Common myeloid progenitor, CD34-positive (primary cell): ENCODE measurements at regions not wholly inside any gene's neighbourhood (a gene's known extent, or its start where the extent isn't known, plus 50 kb on each side); places are given as distances from the start of the nearest gene placed in this dataset.
A peak's percentile ranks its signal among the peaks of the same experiment; 100 is the strongest.

ENCODE experiments used
- CTCF ChIA-PET: fragments of 350-600 bp; sonication (Branson Sonifier 250); formaldehyde crosslinking; loops from one replicate; lab custom pipeline; 2021; ENCODE audit warnings: antibody characterized with exemption; lab: Charles Lee
- POLR2A ChIA-PET: fragments of 350-600 bp; sonication (Branson Sonifier 250); formaldehyde crosslinking; loops from one replicate; lab custom pipeline; 2021; ENCODE audit warnings: antibody characterized with exemption; lab: Charles Lee
- DNase-seq, 3 donors: peaks; one replicate each; pipeline versions ENCODE4 v3.0.0 to v3.0.0-alpha.2; 2013
- H3K27ac ChIP-seq, 2 experiments: 1 replicate in 1 of 2; 2 replicates in 1 of 2; pipeline ENCODE4 v1.7.0; 2013; ENCODE audit warnings: inconsistent platforms in 2 of 2, low read length in 2 of 2, mild to moderate bottlenecking in 2 of 2, low read depth in 1 of 2, moderate library complexity in 1 of 2; ENCODE audit not compliant: severe bottlenecking in 2 of 2, insufficient read depth in 1 of 2, poor library complexity in 1 of 2
- H3K27me3 ChIP-seq, 5 experiments: replicated peaks in 2 of 5; 1 replicate in 3 of 5; 2 replicates in 2 of 5; pipeline versions ENCODE4 v1.6.1 to v1.7.0; 2013; ENCODE audit warnings: low read length in 4 of 5, mild to moderate bottlenecking in 2 of 5, moderate library complexity in 2 of 5, inconsistent platforms in 1 of 5; ENCODE audit not compliant: insufficient read depth in 5 of 5, control insufficient read depth in 4 of 5
- H3K36me3 ChIP-seq, 4 experiments: 1 replicate in 2 of 4; 2 replicates in 2 of 4; pipeline versions ENCODE4 v1.6.1 to v1.7.0; 2013; ENCODE audit warnings: low read length in 3 of 4, control low read depth in 1 of 4, mild to moderate bottlenecking in 1 of 4; ENCODE audit not compliant: control insufficient read depth in 4 of 4, insufficient read depth in 4 of 4
- H3K4me1 ChIP-seq, 4 experiments: 1 replicate in 3 of 4; 2 replicates in 1 of 4; pipeline versions ENCODE4 v1.6.1 to v1.7.1; 2013; ENCODE audit warnings: low read length in 3 of 4, mild to moderate bottlenecking in 3 of 4, control low read depth in 1 of 4, inconsistent platforms in 1 of 4, moderate library complexity in 1 of 4; ENCODE audit not compliant: control insufficient read depth in 4 of 4, insufficient read depth in 4 of 4; ENCODE audit errors: control extremely low read depth in 1 of 4
- H3K4me3 ChIP-seq, 7 experiments: 1 replicate in 4 of 7; 2 replicates in 3 of 7; pipeline versions ENCODE4 v1.5.1 to v1.7.0; 2013; ENCODE audit warnings: mild to moderate bottlenecking in 7 of 7, low read length in 6 of 7, moderate library complexity in 6 of 7, inconsistent platforms in 2 of 7, low read depth in 2 of 7, control low read depth in 1 of 7; ENCODE audit not compliant: insufficient read depth in 4 of 7, control insufficient read depth in 1 of 7; ENCODE audit errors: extremely low read depth in 1 of 7
- H3K9me3 ChIP-seq, 5 experiments: 1 replicate in 4 of 5; 2 replicates in 1 of 5; pipeline versions ENCODE4 v1.6.1 to v1.7.1; 2013; ENCODE audit warnings: low read length in 4 of 5, mild to moderate bottlenecking in 2 of 5, inconsistent platforms in 1 of 5, low read depth in 1 of 5, moderate library complexity in 1 of 5; ENCODE audit not compliant: control insufficient read depth in 4 of 5, insufficient read depth in 2 of 5; ENCODE audit errors: control extremely low read depth in 1 of 5
- WGBS: methylation state at CpG from one replicate; pipeline ENCODE4 v1.1.5; 2013; ENCODE audit not compliant: insufficient coverage; 5-methylcytosine and 5-hydroxymethylcytosine counted together

- CTCF ChIA-PET, result interaction anchor here (1.2 to 1.7 kb wide), 2 partner anchors 12 to 21 kb away, joined by 3 to 6 read pairs; no protein-coding TSS in a partner anchor
- H3K27me3 ChIP-seq, result no peaks in the 10 kb centered on the region
- POLR2A ChIA-PET, result no interaction called here
- no peaks in the 10 kb centered on the region for H3K9me3 ChIP-seq
- H3K4me3 ChIP-seq, result peak overlapping the region in 3 of 7 experiments; percentile 7 to 59 (median 40)
- H3K27ac ChIP-seq, result no peak overlapping the region
- H3K36me3 ChIP-seq, result no peaks in the 10 kb centered on the region
- H3K4me1 ChIP-seq, result peaks cover 0 to 5% (median 0%) of the 10 kb centered on the region in 4 experiments
- 56% methylated on average over 7 of the region's 9 CpGs for WGBS
- no peak for DNase-seq
These were observed 124.2 kb upstream of the SATB2 start for GRCh38 chr2:199581935-199582360.

- POLR2A ChIA-PET, result no interaction called here
These were observed 123.7 kb upstream of the SATB2 start for GRCh38 chr2:199581408-199581807.

GRCh38 chr2:199575416-199575815 is 117.7 kb upstream of the SATB2 start:
- CTCF ChIA-PET, result no interaction called here
- no peak overlapping the region for H3K27ac ChIP-seq
- H3K27me3 ChIP-seq, result no peaks in the 10 kb centered on the region
- H3K36me3 ChIP-seq, result no peaks in the 10 kb centered on the region
- no peak overlapping the region for H3K4me3 ChIP-seq
- POLR2A ChIA-PET, result no interaction called here
- no peaks in the 10 kb centered on the region for H3K9me3 ChIP-seq
- H3K4me1 ChIP-seq, result no peaks in the 10 kb centered on the region
- no peak for DNase-seq
- WGBS, result no CpG with 5 or more reads among the region's 2 CpGs

More at GRCh38 chr2:199581408-199581807, 123.7 kb upstream of the SATB2 start:
- peak overlapping the region in 1 of 7 experiments; percentile 59 for H3K4me3 ChIP-seq
- H3K4me1 ChIP-seq, result peaks cover 0 to 5% (median 0%) of the 10 kb centered on the region in 4 experiments
- DNase-seq, result no peak
- H3K36me3 ChIP-seq, result no peaks in the 10 kb centered on the region
- no peak overlapping the region for H3K27ac ChIP-seq
- no peaks in the 10 kb centered on the region for H3K27me3 ChIP-seq
- CTCF ChIA-PET, result interaction anchor here (1.2 to 1.7 kb wide), 2 partner anchors 12 to 22 kb away, joined by 3 to 6 read pairs; no protein-coding TSS in a partner anchor
- WGBS, result no CpG with 5 or more reads among the region's 4 CpGs
- H3K9me3 ChIP-seq, result no peaks in the 10 kb centered on the region

- Histone ChIP-seq H3K4me1 (no peaks in the 10 kb centered on the region), H3K36me3 (no peaks in the 10 kb centered on the region), H3K27ac (no peak overlapping the region), H3K4me3 (no peak overlapping the region), H3K9me3 (no peaks in the 10 kb centered on the region), H3K27me3 (no peaks in the 10 kb centered on the region)
- DNase-seq, result no peak
- ChIA-PET POLR2A (no interaction called here), CTCF (no interaction called here)
- WGBS, result no CpG with 5 or more reads among the region's 1 CpG
These were observed 114.8 kb upstream of the SATB2 start for GRCh38 chr2:199572571-199572970.

GRCh38 chr2:199570934-199571333 is 113.2 kb upstream of the SATB2 start:
- WGBS, result no CpG with 5 or more reads among the region's 2 CpGs
- Histone ChIP-seq H3K9me3 (no peaks in the 10 kb centered on the region), H3K4me1 (no peaks in the 10 kb centered on the region), H3K27me3 (no peaks in the 10 kb centered on the region), H3K27ac (no peak overlapping the region), H3K4me3 (no peak overlapping the region), H3K36me3 (no peaks in the 10 kb centered on the region)
- POLR2A ChIA-PET, result no interaction called here
- CTCF ChIA-PET, result no interaction called here
- no peak for DNase-seq

GRCh38 chr2:199569336-199569735 is 111.6 kb upstream of the SATB2 start:
- no peak overlapping the region for H3K27ac ChIP-seq
- no peaks in the 10 kb centered on the region for H3K4me1 ChIP-seq
- WGBS, result no CpG with 5 or more reads among the region's 1 CpG
- H3K27me3 ChIP-seq, result no peaks in the 10 kb centered on the region
- H3K9me3 ChIP-seq, result no peaks in the 10 kb centered on the region
- POLR2A ChIA-PET, result no interaction called here
- CTCF ChIA-PET, result no interaction called here
- H3K36me3 ChIP-seq, result no peaks in the 10 kb centered on the region
- no peak overlapping the region for H3K4me3 ChIP-seq
- no peak for DNase-seq

GRCh38 chr2:199558156-199558555 is 100.4 kb upstream of the SATB2 start:
- H3K36me3 ChIP-seq, result no peaks in the 10 kb centered on the region
- no peak for DNase-seq
- 97% methylated on average over 5 of the region's 14 CpGs for WGBS
- ChIA-PET POLR2A (no interaction called here), CTCF (no interaction called here)
- no peak overlapping the region for H3K4me3 ChIP-seq
- peaks cover 0 to 3% (median 0%) of the 10 kb centered on the region in 5 experiments for H3K9me3 ChIP-seq
- no peaks in the 10 kb centered on the region for H3K27me3 ChIP-seq
- H3K4me1 ChIP-seq, result no peaks in the 10 kb centered on the region
- H3K27ac ChIP-seq, result no peak overlapping the region
